ENCODE measurements at regions not wholly inside any gene's neighbourhood (a gene's known extent, or its start where the extent isn't known, plus 50 kb on each side); places are given as distances from the start of the nearest gene placed in this dataset.

DNA sequence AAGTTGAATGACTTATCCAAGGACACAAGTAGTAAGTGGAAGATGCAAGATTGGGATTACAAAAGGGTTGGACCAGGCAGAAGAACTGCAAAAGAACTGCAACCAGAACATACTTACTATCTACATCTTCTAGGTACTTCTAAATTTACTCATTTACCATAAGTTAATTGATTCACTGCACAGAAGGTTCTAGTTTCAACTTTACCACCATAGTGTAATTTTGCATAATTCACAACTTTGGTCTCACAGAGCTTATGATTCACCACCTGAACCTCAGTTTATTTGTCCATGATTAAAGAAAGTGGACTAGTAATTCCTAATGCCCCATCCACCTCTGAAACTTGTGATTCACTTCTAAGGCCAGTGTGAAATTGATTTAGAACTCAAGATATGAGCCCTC is 236.8 kb upstream of the UBE2E2 start:
- no TSS peak for BruUV-seq (replicated peaks)
- no peak overlapping the region for H2AFZ ChIP-seq (ENCODE audit: low read depth, low read length)
- no peak overlapping the region for H3K4me3 ChIP-seq
- H3K27me3 ChIP-seq (ENCODE audit: control insufficient read depth in 2 of 2, insufficient read depth in 2 of 2, low read length in 2 of 2), result no peaks in the 10 kb centered on the region
- H3K9me1 ChIP-seq (ENCODE audit: control insufficient read depth, insufficient read depth, low read length), result no peaks in the 10 kb centered on the region
- no peak for DNase-seq (ENCODE audit: extremely low read depth in 1 of 4, low spot score in 3 of 4)
- no peaks in the 10 kb centered on the region for H4K20me1 ChIP-seq (replicated peaks; ENCODE audit: control insufficient read depth, insufficient read depth, low read length)
- no peaks in the 10 kb centered on the region for H3K79me2 ChIP-seq (ENCODE audit: control insufficient read depth, insufficient read depth, low read length)
- no peak for ATAC-seq
- ChIA-PET POLR2A (interaction anchor here (0.6 kb wide), 1 partner anchor 1979 kb away, joined by 3 read pairs; no protein-coding TSS in a partner anchor), CTCF (ENCODE audit: low intra/inter-chr PET ratio) (no interaction called here)
- in situ Hi-C loops (cut with MboI), result no loop called here
- no peak for FAIRE-seq
- H3K9me3 ChIP-seq (replicated peaks; ENCODE audit: control insufficient read depth, insufficient read depth, low read depth, low read length), result no peaks in the 10 kb centered on the region
- no peaks in the 10 kb centered on the region for H3K4me1 ChIP-seq (replicated peaks in 1 of 2; ENCODE audit: control insufficient read depth in 2 of 2, insufficient read depth in 2 of 2, low read length in 2 of 2)
- intact Hi-C loops (cut with micrococcal nuclease), result no loop called here
- H3K27ac ChIP-seq (ENCODE audit: extremely low read depth, low read depth, low read length), result no peak overlapping the region
- H3K36me3 ChIP-seq (ENCODE audit: control insufficient read depth, insufficient read depth, low read length), result no peaks in the 10 kb centered on the region
- H3K4me2 ChIP-seq (ENCODE audit: insufficient read depth, low read length), result no peak overlapping the region
- no peak overlapping the region for H3K9ac ChIP-seq (ENCODE audit: insufficient read depth in 1 of 2, low read depth in 2 of 2, low read length in 2 of 2)
- TF ChIP-seq, protein P1, sequence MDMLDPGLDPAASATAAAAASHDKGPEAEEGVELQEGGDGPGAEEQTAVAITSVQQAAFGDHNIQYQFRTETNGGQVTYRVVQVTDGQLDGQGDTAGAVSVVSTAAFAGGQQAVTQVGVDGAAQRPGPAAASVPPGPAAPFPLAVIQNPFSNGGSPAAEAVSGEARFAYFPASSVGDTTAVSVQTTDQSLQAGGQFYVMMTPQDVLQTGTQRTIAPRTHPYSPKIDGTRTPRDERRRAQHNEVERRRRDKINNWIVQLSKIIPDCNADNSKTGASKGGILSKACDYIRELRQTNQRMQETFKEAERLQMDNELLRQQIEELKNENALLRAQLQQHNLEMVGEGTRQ (CRISPR knock-in tag; IDR thresholded peaks at IDR 0.05), result no peak
- TF ChIP-seq ETS2 (tag; IDR thresholded peaks at IDR 0.05; ENCODE audit: borderline replicate concordance, poor library complexity, severe bottlenecking) (no peak), ZSCAN32 (CRISPR knock-in tag; IDR thresholded peaks at IDR 0.05) (no peak), SIN3A (IDR thresholded peaks at IDR 0.05; ENCODE audit: borderline replicate concordance in 2 of 2, control insufficient read depth in 1 of 2, low read depth in 2 of 2, low read length in 2 of 2) (no peak), SMAD1 (IDR thresholded peaks at IDR 0.05; ENCODE audit: low read depth, low read length, partially characterized antibody) (no peak), RCOR1 (IDR thresholded peaks at IDR 0.05; ENCODE audit: borderline replicate concordance in 1 of 2, low read depth in 2 of 2, low read length in 2 of 2) (no peak), NCOA6 (IDR thresholded peaks at IDR 0.05) (no peak), NFIC (IDR thresholded peaks at IDR 0.05) (no peak), COPS2 (conservative IDR thresholded peaks at IDR 0.05) (no peak)
- TF ChIP-seq, protein P2, sequence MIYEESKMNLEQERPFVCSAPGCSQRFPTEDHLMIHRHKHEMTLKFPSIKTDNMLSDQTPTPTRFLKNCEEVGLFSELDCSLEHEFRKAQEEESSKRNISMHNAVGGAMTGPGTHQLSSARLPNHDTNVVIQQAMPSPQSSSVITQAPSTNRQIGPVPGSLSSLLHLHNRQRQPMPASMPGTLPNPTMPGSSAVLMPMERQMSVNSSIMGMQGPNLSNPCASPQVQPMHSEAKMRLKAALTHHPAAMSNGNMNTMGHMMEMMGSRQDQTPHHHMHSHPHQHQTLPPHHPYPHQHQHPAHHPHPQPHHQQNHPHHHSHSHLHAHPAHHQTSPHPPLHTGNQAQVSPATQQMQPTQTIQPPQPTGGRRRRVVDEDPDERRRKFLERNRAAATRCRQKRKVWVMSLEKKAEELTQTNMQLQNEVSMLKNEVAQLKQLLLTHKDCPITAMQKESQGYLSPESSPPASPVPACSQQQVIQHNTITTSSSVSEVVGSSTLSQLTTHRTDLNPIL (CRISPR knock-in tag; IDR thresholded peaks at IDR 0.05), result no peak
- TF ChIP-seq, protein P3, sequence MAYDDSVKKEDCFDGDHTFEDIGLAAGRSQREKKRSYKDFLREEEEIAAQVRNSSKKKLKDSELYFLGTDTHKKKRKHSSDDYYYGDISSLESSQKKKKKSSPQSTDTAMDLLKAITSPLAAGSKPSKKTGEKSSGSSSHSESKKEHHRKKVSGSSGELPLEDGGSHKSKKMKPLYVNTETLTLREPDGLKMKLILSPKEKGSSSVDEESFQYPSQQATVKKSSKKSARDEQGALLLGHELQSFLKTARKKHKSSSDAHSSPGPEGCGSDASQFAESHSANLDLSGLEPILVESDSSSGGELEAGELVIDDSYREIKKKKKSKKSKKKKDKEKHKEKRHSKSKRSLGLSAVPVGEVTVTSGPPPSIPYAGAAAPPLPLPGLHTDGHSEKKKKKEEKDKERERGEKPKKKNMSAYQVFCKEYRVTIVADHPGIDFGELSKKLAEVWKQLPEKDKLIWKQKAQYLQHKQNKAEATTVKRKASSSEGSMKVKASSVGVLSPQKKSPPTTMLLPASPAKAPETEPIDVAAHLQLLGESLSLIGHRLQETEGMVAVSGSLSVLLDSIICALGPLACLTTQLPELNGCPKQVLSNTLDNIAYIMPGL (CRISPR knock-in tag; IDR thresholded peaks at IDR 0.05), result no peak
